GM12874 (cell line): ENCODE measurements at regions not wholly inside any gene's neighbourhood (a gene's known extent, or its start where the extent isn't known, plus 50 kb on each side); places are given as distances from the start of the nearest gene placed in this dataset.

Experiments used
- CTCF ChIP-seq: IDR thresholded peaks from 2 replicates; pipeline ENCODE4 v1.5.1; 2011; ENCODE audit warnings: low read depth, mild to moderate bottlenecking, control low read depth, low read length, moderate library complexity; ENCODE audit not compliant: insufficient read depth

DNA sequence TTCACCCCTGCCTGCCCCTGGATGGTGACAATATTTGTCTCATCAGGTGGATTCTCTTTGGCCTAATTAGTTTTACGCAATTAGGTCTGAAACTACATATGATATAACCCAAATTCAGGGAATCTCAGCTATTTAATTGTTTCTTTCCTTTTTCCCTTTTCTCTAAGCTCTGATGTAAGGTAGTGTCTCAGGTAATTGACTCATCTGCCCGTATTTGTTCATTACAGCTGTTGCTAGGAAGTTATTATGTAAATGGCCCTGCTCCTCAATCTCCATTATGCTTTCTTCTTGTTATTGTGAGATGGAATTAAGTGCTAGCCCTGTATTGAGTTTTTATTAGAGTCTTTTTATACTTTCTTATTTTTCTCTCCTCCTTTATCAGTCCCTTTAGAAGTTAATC is 378.2 kb upstream of the ARID1B start:
- TF ChIP-seq CTCF: no peak

GRCh38 chr6:156398371-156398770 is 378.8 kb upstream of the ARID1B start:
- no peak for TF ChIP-seq CTCF

GRCh38 chr6:156396791-156397418 is 380.3 kb upstream of the ARID1B start:
- no peak for TF ChIP-seq CTCF

DNA sequence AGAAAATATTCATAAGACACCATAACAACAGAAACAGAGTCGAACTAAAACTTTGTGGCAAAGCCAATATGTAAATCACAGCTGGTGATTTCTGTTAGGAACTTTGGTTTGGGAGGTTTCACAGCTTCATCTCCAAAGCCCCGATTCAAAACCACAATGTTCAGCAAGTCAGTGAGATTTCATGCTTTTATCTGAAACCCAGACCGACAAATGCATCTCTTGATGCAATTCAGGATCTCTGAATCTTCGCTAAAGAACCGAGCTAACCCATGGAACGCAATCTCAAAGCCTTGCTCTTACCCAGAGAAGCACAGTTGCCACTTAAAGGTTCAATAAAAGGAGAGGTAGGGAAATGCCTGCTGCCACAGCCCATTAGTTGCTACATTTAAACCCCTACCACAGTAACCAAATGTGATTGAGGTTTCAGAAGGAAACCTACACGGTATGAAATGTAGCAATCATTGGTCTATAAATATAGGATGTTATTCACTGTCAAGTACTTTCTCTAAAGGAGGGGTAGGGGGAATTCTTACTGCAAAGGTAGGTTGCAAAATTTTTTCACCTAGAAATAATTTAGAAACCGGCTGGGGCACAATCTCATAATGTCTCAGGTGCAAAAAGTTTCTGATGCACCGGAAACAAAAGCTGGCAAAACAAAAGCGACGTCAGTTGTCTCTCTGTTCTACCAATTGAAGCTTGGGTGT is 381.0 kb upstream of the ARID1B start:
- TF ChIP-seq CTCF: no peak

- no peak for TF ChIP-seq CTCF
Observed at GRCh38 chr6:156395276-156395675, 381.9 kb upstream of the ARID1B start.

DNA sequence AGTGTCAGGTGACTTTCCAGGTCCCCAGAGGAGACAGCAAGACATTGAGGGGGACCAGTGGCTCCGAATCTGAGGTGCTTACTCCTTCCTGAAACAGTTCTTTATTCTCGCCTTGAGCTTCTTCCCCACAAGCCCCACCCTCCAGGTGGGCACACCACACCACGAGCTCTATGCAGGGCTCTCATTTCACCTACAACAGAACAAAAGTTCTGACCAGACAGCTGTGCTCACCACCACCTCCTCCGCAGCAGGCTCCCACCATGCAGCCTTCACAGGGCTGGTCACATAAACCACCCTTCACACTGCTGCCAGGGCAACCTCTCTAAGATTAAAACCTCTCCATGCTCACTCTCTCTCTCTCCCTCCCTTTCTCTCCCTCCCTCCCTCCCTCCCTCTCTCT is 384.5 kb upstream of the ARID1B start:
- no peak for TF ChIP-seq CTCF

GRCh38 chr6:156391977-156392376 is 385.2 kb upstream of the ARID1B start:
- TF ChIP-seq CTCF: no peak
